B cell (primary cell): ENCODE measurements at regions not wholly inside any gene's neighbourhood (a gene's known extent, or its start where the extent isn't known, plus 50 kb on each side); places are given as distances from the start of the nearest gene placed in this dataset.

Source experiments
- ATAC-seq: fragments of 200-7000 bp; cut with Tn5 transposase; one replicate; pipeline ENCODE4 v1.10.0; 2021; ENCODE audit warnings: low read depth, mild to moderate bottlenecking, moderate number of reproducible peaks, moderate library complexity
- CTCF ChIA-PET: fragments of 350-600 bp; sonication (Branson Sonifier 250); formaldehyde crosslinking; loops from one replicate; lab custom pipeline; 2021; ENCODE audit warnings: antibody characterized with exemption, inconsistent platforms; lab: Charles Lee
- POLR2A ChIA-PET: fragments of 350-600 bp; sonication (Branson Sonifier 250); formaldehyde crosslinking; loops from one replicate; lab custom pipeline; 2021; ENCODE audit warnings: antibody characterized with exemption; lab: Charles Lee
- DNase-seq: peaks from one replicate; pipeline ENCODE4 v3.0.0; 2013
- H2AFZ ChIP-seq: 2 replicates; pipeline ENCODE4 v1.6.1; 2012; ENCODE audit warnings: mild to moderate bottlenecking, low read depth, low read length; ENCODE audit not compliant: insufficient read depth, poor library complexity, severe bottlenecking
- H3K27ac ChIP-seq, 2 donors: 1 replicate in 1 of 2; 2 replicates in 1 of 2; pipeline ENCODE4 v1.5.1; 2012 to 2013; ENCODE audit warnings: low read length in 2 of 2, mild to moderate bottlenecking in 2 of 2, moderate library complexity in 1 of 2
- H3K27me3 ChIP-seq, 4 experiments: fragments of 200-600 bp in 1 of 4; sonication (generic) in 1 of 4; replicated peaks in 1 of 4; 1 replicate in 2 of 4; 2 replicates in 2 of 4; pipeline versions ENCODE4 v1.6.1 to v1.7.0; 2013 to 2016; ENCODE audit warnings: low read length in 3 of 4, mild to moderate bottlenecking in 2 of 4, mixed read lengths in 1 of 4, moderate library complexity in 1 of 4; ENCODE audit not compliant: insufficient read depth in 4 of 4, control insufficient read depth in 3 of 4; ENCODE audit errors: control extremely low read depth in 1 of 4
- H3K36me3 ChIP-seq, 2 experiments: replicated peaks in 1 of 2; 1 replicate in 1 of 2; 2 replicates in 1 of 2; pipeline versions ENCODE4 v1.6.1 to v1.7.1; 2013; ENCODE audit warnings: low read length in 1 of 2; ENCODE audit not compliant: insufficient read depth in 2 of 2, control insufficient read depth in 1 of 2; ENCODE audit errors: control extremely low read depth in 1 of 2, extremely low read depth in 1 of 2
- H3K4me1 ChIP-seq, 2 donors: fragments of 200-600 bp in 1 of 2; sonication (generic) in 1 of 2; 1 replicate in 1 of 2; 2 replicates in 1 of 2; pipeline versions ENCODE4 v1.5.1 to v1.6.1; 2013 to 2017; ENCODE audit warnings: low read length in 2 of 2; ENCODE audit not compliant: control insufficient read depth in 2 of 2, insufficient read depth in 2 of 2
- H3K4me2 ChIP-seq: replicated peaks from 2 replicates; pipeline ENCODE3; 2012; ENCODE audit warnings: mild to moderate bottlenecking, low read depth, low read length; ENCODE audit not compliant: poor library complexity, severe bottlenecking
- H3K4me3 ChIP-seq, 5 experiments: fragments of 200-600 bp in 1 of 5; sonication (generic) in 1 of 5; 1 replicate in 3 of 5; 2 replicates in 2 of 5; pipeline versions ENCODE4 v1.5.1 to v1.7.0; 2011 to 2016; ENCODE audit warnings: low read length in 4 of 5, mild to moderate bottlenecking in 4 of 5, low read depth in 2 of 5, control low read depth in 1 of 5, moderate library complexity in 1 of 5; ENCODE audit not compliant: insufficient read depth in 1 of 5; ENCODE audit errors: control extremely low read depth in 1 of 5, extremely low read depth in 1 of 5
- H3K79me2 ChIP-seq: fragments of 200-600 bp; sonication (generic); one replicate; pipeline ENCODE4 v1.6.0; 2016; ENCODE audit warnings: low read length; ENCODE audit not compliant: control insufficient read depth, insufficient read depth
- H3K9ac ChIP-seq: fragments of 200-600 bp; sonication (generic); 2 replicates; pipeline ENCODE4 v1.6.1; 2017; ENCODE audit warnings: mild to moderate bottlenecking, low read length, moderate library complexity
- H3K9me3 ChIP-seq, 3 donors: one replicate each; pipeline versions ENCODE4 v1.6.1 to v1.7.1; 2013; ENCODE audit warnings: low read length in 2 of 3; ENCODE audit not compliant: control insufficient read depth in 2 of 3, insufficient read depth in 1 of 3; ENCODE audit errors: control extremely low read depth in 1 of 3
- H4K20me1 ChIP-seq: 2 replicates; pipeline ENCODE4 v1.6.0; 2012; ENCODE audit warnings: mild to moderate bottlenecking, low read length; ENCODE audit not compliant: insufficient read depth, control insufficient read depth, poor library complexity, severe bottlenecking
- H3K27ac Mint-ChIP-seq: one replicate; pipeline ENCODE4 v1.8.0; 2021; ENCODE audit warnings: mixed read lengths
- H3K27me3 Mint-ChIP-seq: one replicate; pipeline ENCODE4 v1.8.0; 2021; ENCODE audit warnings: mixed read lengths
- H3K4me1 Mint-ChIP-seq: one replicate; pipeline ENCODE4 v1.8.0; 2021; ENCODE audit warnings: mixed read lengths
- H3K4me3 Mint-ChIP-seq: one replicate; pipeline ENCODE4 v1.8.0; 2021; ENCODE audit warnings: mixed read lengths
- H3K9me3 Mint-ChIP-seq: one replicate; pipeline ENCODE4 v1.8.0; 2022; ENCODE audit warnings: mixed read lengths; ENCODE audit not compliant: insufficient read depth
- EZH2 ChIP-seq: IDR thresholded peaks from 2 replicates; pipeline ENCODE4 v1.6.1; 2012; ENCODE audit warnings: borderline replicate concordance, low read depth, mild to moderate bottlenecking, moderate library complexity, low read length; ENCODE audit not compliant: insufficient read depth, poor library complexity, severe bottlenecking
- WGBS: methylation state at CpG from one replicate; pipeline ENCODE4 v1.1.5; 2013; ENCODE audit warnings: missing lambda C conversion rate; ENCODE audit not compliant: insufficient coverage; 5-methylcytosine and 5-hydroxymethylcytosine counted together
- intact Hi-C: fragments of 100-400 bp; cut with micrococcal nuclease; formaldehyde crosslinking; loops from one replicate; pipeline ENCODE4 v1.10.0; 2022
- TF ChIP-seq, protein P1 (sequence below): fragments of 200-600 bp; IDR thresholded peaks from one replicate; pipeline ENCODE4 v1.8.0; 2022; ENCODE audit warnings: antibody characterized with exemption, mild to moderate bottlenecking

DNA sequence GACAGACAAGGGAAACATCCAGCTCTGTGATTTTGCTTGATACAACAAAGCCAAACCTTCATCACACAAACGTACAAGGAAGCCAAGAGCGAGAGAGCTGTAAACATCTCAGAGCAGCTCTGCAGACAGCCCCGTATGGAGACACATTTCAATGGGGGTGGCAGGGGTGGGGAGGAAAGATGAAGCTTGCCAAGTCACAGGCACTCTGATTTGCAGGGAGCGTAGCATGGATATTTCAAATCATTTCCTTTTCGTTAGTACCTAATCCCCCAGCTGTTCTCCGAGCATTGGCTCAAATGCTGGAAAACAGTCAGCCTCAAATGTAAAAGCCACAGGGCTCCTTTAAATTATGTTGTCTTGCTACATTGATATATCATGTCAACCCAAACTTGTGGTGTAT, 458.9 kb upstream of the CADM1 start:
- Histone ChIP-seq H3K4me1 (no peaks in the 10 kb centered on the region), H3K4me2 (no peak overlapping the region), H3K9me3 (peaks cover 0 to 10% (median 0%) of the 10 kb centered on the region in 3 donors), H2AFZ (no peak overlapping the region), H3K27ac (no peak overlapping the region), H4K20me1 (no peaks in the 10 kb centered on the region), H3K4me3 (no peak overlapping the region), H3K36me3 (no peaks in the 10 kb centered on the region), H3K9ac (no peak overlapping the region), H3K79me2 (no peaks in the 10 kb centered on the region), H3K27me3 (no peaks in the 10 kb centered on the region)
- no peaks in the 10 kb centered on the region for H3K4me1 Mint-ChIP-seq
- 92% methylated on average over 4 of the region's 6 CpGs for WGBS
- ATAC-seq, result no peak
- TF ChIP-seq, protein P1, sequence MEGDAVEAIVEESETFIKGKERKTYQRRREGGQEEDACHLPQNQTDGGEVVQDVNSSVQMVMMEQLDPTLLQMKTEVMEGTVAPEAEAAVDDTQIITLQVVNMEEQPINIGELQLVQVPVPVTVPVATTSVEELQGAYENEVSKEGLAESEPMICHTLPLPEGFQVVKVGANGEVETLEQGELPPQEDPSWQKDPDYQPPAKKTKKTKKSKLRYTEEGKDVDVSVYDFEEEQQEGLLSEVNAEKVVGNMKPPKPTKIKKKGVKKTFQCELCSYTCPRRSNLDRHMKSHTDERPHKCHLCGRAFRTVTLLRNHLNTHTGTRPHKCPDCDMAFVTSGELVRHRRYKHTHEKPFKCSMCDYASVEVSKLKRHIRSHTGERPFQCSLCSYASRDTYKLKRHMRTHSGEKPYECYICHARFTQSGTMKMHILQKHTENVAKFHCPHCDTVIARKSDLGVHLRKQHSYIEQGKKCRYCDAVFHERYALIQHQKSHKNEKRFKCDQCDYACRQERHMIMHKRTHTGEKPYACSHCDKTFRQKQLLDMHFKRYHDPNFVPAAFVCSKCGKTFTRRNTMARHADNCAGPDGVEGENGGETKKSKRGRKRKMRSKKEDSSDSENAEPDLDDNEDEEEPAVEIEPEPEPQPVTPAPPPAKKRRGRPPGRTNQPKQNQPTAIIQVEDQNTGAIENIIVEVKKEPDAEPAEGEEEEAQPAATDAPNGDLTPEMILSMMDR, result no peak
- no peak for TF ChIP-seq EZH2
- intact Hi-C loops, result no loop called here
- H3K4me3 Mint-ChIP-seq, result no peak overlapping the region
- H3K27ac Mint-ChIP-seq, result no peak overlapping the region
- DNase-seq, result no peak
- ChIA-PET CTCF (no interaction called here), POLR2A (no interaction called here)
- H3K9me3 Mint-ChIP-seq, result no peaks in the 10 kb centered on the region
- peaks cover 15% of the 10 kb centered on the region for H3K27me3 Mint-ChIP-seq

DNA sequence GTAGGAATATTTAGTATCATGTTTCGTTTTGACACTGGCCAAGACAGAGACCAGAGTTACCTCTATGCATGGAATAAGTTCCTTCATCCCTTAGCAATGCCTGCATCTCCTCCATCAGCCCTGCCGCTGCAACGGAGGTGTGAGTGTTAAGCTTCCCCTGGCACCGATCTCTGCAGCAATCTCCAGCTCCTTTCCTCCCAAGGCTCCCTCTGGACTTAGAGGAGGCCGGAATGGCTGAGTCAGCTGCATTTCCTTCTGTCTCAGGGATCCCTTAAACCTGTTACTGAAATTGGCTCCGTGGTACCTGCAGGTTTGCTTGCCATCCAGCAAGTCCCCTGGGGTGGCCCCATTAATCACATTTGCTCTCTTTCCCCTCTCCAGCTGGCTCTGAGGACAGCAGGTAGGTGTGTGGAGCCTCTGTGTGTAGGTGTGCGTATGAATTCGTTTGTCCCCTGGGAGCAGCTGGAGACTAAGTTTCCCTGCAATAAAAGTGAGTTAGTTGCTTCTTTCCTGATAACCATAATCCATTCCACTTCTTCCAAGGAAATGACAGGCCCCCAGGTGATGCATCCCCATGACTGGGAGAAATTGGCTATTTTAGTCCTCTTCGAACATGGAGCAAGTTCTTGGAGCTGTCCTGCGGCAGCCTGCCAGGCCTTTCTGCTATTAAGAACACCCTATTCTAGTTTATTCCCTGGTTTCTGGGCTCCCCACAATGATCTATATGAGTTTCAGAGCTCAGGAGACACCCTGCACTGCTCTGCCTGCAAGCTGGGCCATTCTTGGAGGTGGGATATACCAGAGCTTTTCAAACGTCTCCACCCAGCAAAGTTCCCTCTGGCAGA, 457.2 kb upstream of the CADM1 start:
- Histone ChIP-seq H3K4me3 (no peak overlapping the region), H3K27ac (no peak overlapping the region), H2AFZ (no peak overlapping the region), H4K20me1 (no peaks in the 10 kb centered on the region), H3K79me2 (no peaks in the 10 kb centered on the region), H3K9ac (no peak overlapping the region), H3K4me1 (no peaks in the 10 kb centered on the region), H3K27me3 (no peaks in the 10 kb centered on the region), H3K4me2 (no peak overlapping the region), H3K36me3 (no peaks in the 10 kb centered on the region), H3K9me3 (peaks cover 0 to 10% (median 0%) of the 10 kb centered on the region in 3 donors)
- ChIA-PET CTCF (no interaction called here), POLR2A (no interaction called here)
- 81% methylated on average over 6 of the region's 11 CpGs for WGBS
- Mint-ChIP-seq H3K9me3 (no peaks in the 10 kb centered on the region), H3K27ac (no peak overlapping the region), H3K4me3 (no peak overlapping the region), H3K27me3 (peaks cover 8% of the 10 kb centered on the region), H3K4me1 (no peaks in the 10 kb centered on the region)
- TF ChIP-seq EZH2, result no peak
- TF ChIP-seq, protein P1, result no peak
- intact Hi-C loops, result no loop called here
- no peak for DNase-seq
- ATAC-seq, result no peak
